LHCN-M2 (cell line): ENCODE measurements at regions not wholly inside any gene's neighbourhood (a gene's known extent, or its start where the extent isn't known, plus 50 kb on each side); places are given as distances from the start of the nearest gene placed in this dataset.
"Not testable (repeated sequence)": the region's sequence is repeated elsewhere in the genome, so short reads cannot be mapped to it uniquely, and the experiment has no call there.

ENCODE experiments used
- DNase-seq: peaks from one replicate; pipeline ENCODE4 v3.0.0-alpha.2; 2012; ENCODE audit warnings: low read depth

- not testable (repeated sequence) for DNase-seq
Observed at GRCh38 chr4:69344786-69345185, 64.5 kb downstream of the UGT2B28 start.

GRCh38 chr4:69348746-69349145 lies 68.5 kb downstream of the UGT2B28 start:
- not testable (repeated sequence) for DNase-seq

- DNase-seq = peak; percentile 3
Observed at GRCh38 chr4:69360271-69360670, 80.0 kb downstream of the UGT2B28 start.

GRCh38 chr4:69360768-69361167 lies 80.5 kb downstream of the UGT2B28 start:
- not testable (repeated sequence) for DNase-seq

- no peak for DNase-seq
Observed at GRCh38 chr4:69362351-69362750, 82.1 kb downstream of the UGT2B28 start.

- not testable (repeated sequence) for DNase-seq
Observed at GRCh38 chr4:69367664-69368063, 87.4 kb downstream of the UGT2B28 start.

- DNase-seq = no peak
Observed at GRCh38 chr4:69376450-69376849, 96.2 kb downstream of the UGT2B28 start.

- no peak for DNase-seq
Observed at GRCh38 chr4:69377562-69377961, 97.3 kb downstream of the UGT2B28 start.

GRCh38 chr4:69383281-69383680 lies 103.0 kb downstream of the UGT2B28 start:
- DNase-seq = no peak

GRCh38 chr4:69389111-69389510 lies 106.6 kb downstream of the UGT2B4 start:
- DNase-seq = not testable (repeated sequence)

- DNase-seq = no peak
Observed at GRCh38 chr4:69408451-69408850, 87.3 kb downstream of the UGT2B4 start.

- not testable (repeated sequence) for DNase-seq
Observed at GRCh38 chr4:69411981-69412380, 83.7 kb downstream of the UGT2B4 start.

GRCh38 chr4:69424722-69425121 lies 71.0 kb downstream of the UGT2B4 start:
- not testable (repeated sequence) for DNase-seq
